ENCODE measurements at regions not wholly inside any gene's neighbourhood (a gene's known extent, or its start where the extent isn't known, plus 50 kb on each side); places are given as distances from the start of the nearest gene placed in this dataset.

DNA sequence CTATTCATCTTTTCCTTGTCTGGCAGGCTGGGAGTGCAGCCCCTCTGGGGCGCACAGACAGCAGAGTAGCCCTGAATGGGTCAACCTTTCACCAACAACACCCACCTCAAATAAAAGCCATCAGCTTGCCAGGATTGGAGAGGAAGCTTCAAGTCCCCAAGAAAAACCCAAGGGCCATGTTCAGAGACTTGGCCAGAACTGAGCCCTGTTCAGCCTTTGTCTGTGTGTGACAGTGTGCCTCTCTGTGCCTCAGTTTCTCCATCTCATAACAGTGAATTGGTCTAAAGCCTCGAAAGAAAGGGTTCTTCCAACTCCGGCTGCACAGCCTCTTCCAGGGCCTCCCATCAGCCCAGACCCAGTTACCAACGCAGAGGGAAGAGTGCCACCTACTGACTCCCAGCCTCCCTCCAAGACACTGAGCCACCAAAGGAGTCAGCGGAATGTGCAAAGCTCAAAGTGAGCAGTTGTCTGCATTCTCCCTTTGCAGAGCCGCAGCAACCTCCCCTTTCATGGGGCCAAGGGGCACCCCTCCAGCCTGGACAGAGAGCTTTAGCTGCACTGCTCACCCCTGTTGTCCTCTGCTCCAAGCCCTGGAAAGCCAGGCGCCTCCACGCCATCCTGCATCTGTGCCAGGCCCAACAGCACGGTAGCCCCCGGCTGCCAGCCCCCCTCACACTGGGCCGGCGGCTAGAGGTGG lies 82.7 kb upstream of the TOP1 start (continued):
- TF ChIP-seq, protein P1, sequence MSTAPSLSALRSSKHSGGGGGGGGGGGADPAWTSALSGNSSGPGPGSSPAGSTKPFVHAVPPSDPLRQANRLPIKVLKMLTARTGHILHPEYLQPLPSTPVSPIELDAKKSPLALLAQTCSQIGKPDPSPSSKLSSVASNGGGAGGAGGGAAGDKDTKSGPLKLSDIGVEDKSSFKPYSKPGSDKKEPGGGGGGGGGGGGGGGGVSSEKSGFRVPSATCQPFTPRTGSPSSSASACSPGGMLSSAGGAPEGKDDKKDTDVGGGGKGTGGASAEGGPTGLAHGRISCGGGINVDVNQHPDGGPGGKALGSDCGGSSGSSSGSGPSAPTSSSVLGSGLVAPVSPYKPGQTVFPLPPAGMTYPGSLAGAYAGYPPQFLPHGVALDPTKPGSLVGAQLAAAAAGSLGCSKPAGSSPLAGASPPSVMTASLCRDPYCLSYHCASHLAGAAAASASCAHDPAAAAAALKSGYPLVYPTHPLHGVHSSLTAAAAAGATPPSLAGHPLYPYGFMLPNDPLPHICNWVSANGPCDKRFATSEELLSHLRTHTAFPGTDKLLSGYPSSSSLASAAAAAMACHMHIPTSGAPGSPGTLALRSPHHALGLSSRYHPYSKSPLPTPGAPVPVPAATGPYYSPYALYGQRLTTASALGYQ (CRISPR knock-in tag; IDR thresholded peaks at IDR 0.05): no peak
- TF ChIP-seq BRD4 (CRISPR knock-in tag; IDR thresholded peaks at IDR 0.05): no peak
- TF ChIP-seq, protein P2, sequence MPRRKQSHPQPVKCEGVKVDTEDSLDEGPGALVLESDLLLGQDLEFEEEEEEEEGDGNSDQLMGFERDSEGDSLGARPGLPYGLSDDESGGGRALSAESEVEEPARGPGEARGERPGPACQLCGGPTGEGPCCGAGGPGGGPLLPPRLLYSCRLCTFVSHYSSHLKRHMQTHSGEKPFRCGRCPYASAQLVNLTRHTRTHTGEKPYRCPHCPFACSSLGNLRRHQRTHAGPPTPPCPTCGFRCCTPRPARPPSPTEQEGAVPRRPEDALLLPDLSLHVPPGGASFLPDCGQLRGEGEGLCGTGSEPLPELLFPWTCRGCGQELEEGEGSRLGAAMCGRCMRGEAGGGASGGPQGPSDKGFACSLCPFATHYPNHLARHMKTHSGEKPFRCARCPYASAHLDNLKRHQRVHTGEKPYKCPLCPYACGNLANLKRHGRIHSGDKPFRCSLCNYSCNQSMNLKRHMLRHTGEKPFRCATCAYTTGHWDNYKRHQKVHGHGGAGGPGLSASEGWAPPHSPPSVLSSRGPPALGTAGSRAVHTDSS (CRISPR knock-in tag; conservative IDR thresholded peaks at IDR 0.05): no peak
- TF ChIP-seq, protein P3, sequence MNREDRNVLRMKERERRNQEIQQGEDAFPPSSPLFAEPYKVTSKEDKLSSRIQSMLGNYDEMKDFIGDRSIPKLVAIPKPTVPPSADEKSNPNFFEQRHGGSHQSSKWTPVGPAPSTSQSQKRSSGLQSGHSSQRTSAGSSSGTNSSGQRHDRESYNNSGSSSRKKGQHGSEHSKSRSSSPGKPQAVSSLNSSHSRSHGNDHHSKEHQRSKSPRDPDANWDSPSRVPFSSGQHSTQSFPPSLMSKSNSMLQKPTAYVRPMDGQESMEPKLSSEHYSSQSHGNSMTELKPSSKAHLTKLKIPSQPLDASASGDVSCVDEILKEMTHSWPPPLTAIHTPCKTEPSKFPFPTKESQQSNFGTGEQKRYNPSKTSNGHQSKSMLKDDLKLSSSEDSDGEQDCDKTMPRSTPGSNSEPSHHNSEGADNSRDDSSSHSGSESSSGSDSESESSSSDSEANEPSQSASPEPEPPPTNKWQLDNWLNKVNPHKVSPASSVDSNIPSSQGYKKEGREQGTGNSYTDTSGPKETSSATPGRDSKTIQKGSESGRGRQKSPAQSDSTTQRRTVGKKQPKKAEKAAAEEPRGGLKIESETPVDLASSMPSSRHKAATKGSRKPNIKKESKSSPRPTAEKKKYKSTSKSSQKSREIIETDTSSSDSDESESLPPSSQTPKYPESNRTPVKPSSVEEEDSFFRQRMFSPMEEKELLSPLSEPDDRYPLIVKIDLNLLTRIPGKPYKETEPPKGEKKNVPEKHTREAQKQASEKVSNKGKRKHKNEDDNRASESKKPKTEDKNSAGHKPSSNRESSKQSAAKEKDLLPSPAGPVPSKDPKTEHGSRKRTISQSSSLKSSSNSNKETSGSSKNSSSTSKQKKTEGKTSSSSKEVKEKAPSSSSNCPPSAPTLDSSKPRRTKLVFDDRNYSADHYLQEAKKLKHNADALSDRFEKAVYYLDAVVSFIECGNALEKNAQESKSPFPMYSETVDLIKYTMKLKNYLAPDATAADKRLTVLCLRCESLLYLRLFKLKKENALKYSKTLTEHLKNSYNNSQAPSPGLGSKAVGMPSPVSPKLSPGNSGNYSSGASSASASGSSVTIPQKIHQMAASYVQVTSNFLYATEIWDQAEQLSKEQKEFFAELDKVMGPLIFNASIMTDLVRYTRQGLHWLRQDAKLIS (CRISPR knock-in tag; IDR thresholded peaks at IDR 0.05): no peak
- no peak for TF ChIP-seq ISX (CRISPR knock-in tag; conservative IDR thresholded peaks at IDR 0.05)
- no peak for TF ChIP-seq DPF2 (CRISPR knock-in tag; IDR thresholded peaks at IDR 0.05; ENCODE audit: borderline replicate concordance, low read depth)
- peak; percentile 65 for TF ChIP-seq ZNF883 (CRISPR knock-in tag; IDR thresholded peaks at IDR 0.05; ENCODE audit: not compliant biosample characterization)
- TF ChIP-seq AKAP8 (CRISPR knock-in tag; IDR thresholded peaks at IDR 0.05): no peak
- no peak; the same call in 1 of the 2 replicates for TF ChIP-seq ZNF350 (CRISPR knock-in tag; IDR thresholded peaks at IDR 0.05; ENCODE audit: borderline replicate concordance, low read depth)
- no peak for TF ChIP-seq ZNF24 (IDR thresholded peaks at IDR 0.05)
- TF ChIP-seq CCAR2 (optimal IDR thresholded peaks at IDR 0.05; ENCODE audit: low read depth, low read length): no peak
- no peak for TF ChIP-seq ZNF234 (CRISPR knock-in tag; conservative IDR thresholded peaks at IDR 0.05)
- no peak for TF ChIP-seq RCOR2 (CRISPR knock-in tag; IDR thresholded peaks at IDR 0.05)
- TF ChIP-seq, protein P4, sequence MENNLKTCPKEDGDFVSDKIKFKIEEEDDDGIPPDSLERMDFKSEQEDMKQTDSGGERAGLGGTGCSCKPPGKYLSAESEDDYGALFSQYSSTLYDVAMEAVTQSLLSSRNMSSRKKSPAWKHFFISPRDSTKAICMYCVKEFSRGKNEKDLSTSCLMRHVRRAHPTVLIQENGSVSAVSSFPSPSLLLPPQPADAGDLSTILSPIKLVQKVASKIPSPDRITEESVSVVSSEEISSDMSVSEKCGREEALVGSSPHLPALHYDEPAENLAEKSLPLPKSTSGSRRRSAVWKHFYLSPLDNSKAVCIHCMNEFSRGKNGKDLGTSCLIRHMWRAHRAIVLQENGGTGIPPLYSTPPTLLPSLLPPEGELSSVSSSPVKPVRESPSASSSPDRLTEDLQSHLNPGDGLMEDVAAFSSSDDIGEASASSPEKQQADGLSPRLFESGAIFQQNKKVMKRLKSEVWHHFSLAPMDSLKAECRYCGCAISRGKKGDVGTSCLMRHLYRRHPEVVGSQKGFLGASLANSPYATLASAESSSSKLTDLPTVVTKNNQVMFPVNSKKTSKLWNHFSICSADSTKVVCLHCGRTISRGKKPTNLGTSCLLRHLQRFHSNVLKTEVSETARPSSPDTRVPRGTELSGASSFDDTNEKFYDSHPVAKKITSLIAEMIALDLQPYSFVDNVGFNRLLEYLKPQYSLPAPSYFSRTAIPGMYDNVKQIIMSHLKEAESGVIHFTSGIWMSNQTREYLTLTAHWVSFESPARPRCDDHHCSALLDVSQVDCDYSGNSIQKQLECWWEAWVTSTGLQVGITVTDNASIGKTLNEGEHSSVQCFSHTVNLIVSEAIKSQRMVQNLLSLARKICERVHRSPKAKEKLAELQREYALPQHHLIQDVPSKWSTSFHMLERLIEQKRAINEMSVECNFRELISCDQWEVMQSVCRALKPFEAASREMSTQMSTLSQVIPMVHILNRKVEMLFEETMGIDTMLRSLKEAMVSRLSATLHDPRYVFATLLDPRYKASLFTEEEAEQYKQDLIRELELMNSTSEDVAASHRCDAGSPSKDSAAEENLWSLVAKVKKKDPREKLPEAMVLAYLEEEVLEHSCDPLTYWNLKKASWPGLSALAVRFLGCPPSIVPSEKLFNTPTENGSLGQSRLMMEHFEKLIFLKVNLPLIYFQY (CRISPR knock-in tag; IDR thresholded peaks at IDR 0.05; ENCODE audit: borderline replicate concordance): no peak
- TF ChIP-seq SYNCRIP (IDR thresholded peaks at IDR 0.05; ENCODE audit: insufficient read depth, low read depth, low read length): no peak
- no peak for TF ChIP-seq ZNF713 (CRISPR knock-in tag; IDR thresholded peaks at IDR 0.05)
- no peak for TF ChIP-seq ATAD3A (CRISPR knock-in tag; IDR thresholded peaks at IDR 0.05)
- no peak for TF ChIP-seq ARNT2 (CRISPR knock-in tag; IDR thresholded peaks at IDR 0.05; ENCODE audit: low read depth)
- no peak for TF ChIP-seq GABPA (IDR thresholded peaks at IDR 0.05; ENCODE audit: low read depth, low read length)
- no peak for TF ChIP-seq GABPA (CRISPR knock-in tag; IDR thresholded peaks at IDR 0.05; ENCODE audit: low read depth)
